ENCODE measurements at regions not wholly inside any gene's neighbourhood (a gene's known extent, or its start where the extent isn't known, plus 50 kb on each side); places are given as distances from the start of the nearest gene placed in this dataset.

GRCh38 chr5:30871196-30871595, 322.3 kb upstream of the CDH6 start:
- peak overlapping the region; percentile 26; the same call in 1 of the 2 replicates for H2AFZ ChIP-seq
- no peak overlapping the region for H3K27ac Mint-ChIP-seq

GRCh38 chr5:30867711-30868110, 325.8 kb upstream of the CDH6 start:
- no peaks in the 10 kb centered on the region for H3F3A ChIP-seq (replicated peaks; ENCODE audit: low read depth)
- H3K9me3 Mint-ChIP-seq = no peaks in the 10 kb centered on the region
- no peaks in the 10 kb centered on the region for H3K27me3 ChIP-seq (ENCODE audit: insufficient read depth)
- TF ChIP-seq JUNB (IDR thresholded peaks at IDR 0.05; ENCODE audit: unreplicated experiment) = no peak
- H3K27ac Mint-ChIP-seq = no peak overlapping the region
- no peaks in the 10 kb centered on the region for H3K9me2 ChIP-seq (ENCODE audit: insufficient read depth)
- H3K4me3 Mint-ChIP-seq = no peak overlapping the region
- ATAC-seq (no peak), DNase-seq (ENCODE audit: low spot score) (no peak)
- H3K27me3 Mint-ChIP-seq (ENCODE audit: insufficient read depth, low read depth, poor library complexity) = no peaks in the 10 kb centered on the region
- no peaks in the 10 kb centered on the region for H3K79me2 ChIP-seq (replicated peaks; ENCODE audit: insufficient read depth)
- no peaks in the 10 kb centered on the region for H3K36me3 Mint-ChIP-seq (ENCODE audit: low read depth)
- H3K36me3 ChIP-seq (ENCODE audit: insufficient read depth) = no peaks in the 10 kb centered on the region
- H3K4me1 Mint-ChIP-seq = peaks cover 18% of the 10 kb centered on the region
- H4K20me1 ChIP-seq (replicated peaks; ENCODE audit: insufficient read depth) = no peaks in the 10 kb centered on the region
- no peak overlapping the region for H3K4me3 ChIP-seq
- no peak overlapping the region for H2AFZ ChIP-seq
- 0 out of 2 replicates have a peak, but pooled peaks cover 9% of the 10 kb centered on the region for H3K4me1 ChIP-seq (ENCODE audit: insufficient read depth)
- 0 out of 2 replicates have a peak overlapping the region, but pooled peaks have one; percentile 22 for H3K4me2 ChIP-seq
- H3K27ac ChIP-seq (ENCODE audit: low read depth) = no peak overlapping the region

More at GRCh38 chr5:30871196-30871595, 322.3 kb upstream of the CDH6 start:
- no peak overlapping the region for H3K27ac ChIP-seq (ENCODE audit: low read depth)
- no peaks in the 10 kb centered on the region for H3K36me3 ChIP-seq (ENCODE audit: insufficient read depth)
- TF ChIP-seq JUNB (IDR thresholded peaks at IDR 0.05; ENCODE audit: unreplicated experiment) (no peak), ETS1 (IDR thresholded peaks at IDR 0.05) (no peak), POLR2AphosphoS5 (IDR thresholded peaks at IDR 0.05; ENCODE audit: low read depth) (no peak), STAT1 (IDR thresholded peaks at IDR 0.05; ENCODE audit: unreplicated experiment) (no peak)
- Mint-ChIP-seq H3K4me1 (peaks cover 18% of the 10 kb centered on the region), H3K36me3 (ENCODE audit: low read depth) (no peaks in the 10 kb centered on the region), H3K4me3 (no peak overlapping the region), H3K9me3 (no peaks in the 10 kb centered on the region), H3K27me3 (ENCODE audit: insufficient read depth, low read depth, poor library complexity) (no peaks in the 10 kb centered on the region)
- H3K79me2 ChIP-seq (replicated peaks; ENCODE audit: insufficient read depth) = no peaks in the 10 kb centered on the region
- no peaks in the 10 kb centered on the region for H3K9me2 ChIP-seq (ENCODE audit: insufficient read depth)
- no peak overlapping the region for H3K4me2 ChIP-seq
- no peaks in the 10 kb centered on the region for H3K27me3 ChIP-seq (ENCODE audit: insufficient read depth)
- no peak overlapping the region for H3K4me3 ChIP-seq
- 0 out of 2 replicates have a peak, but pooled peaks cover 9% of the 10 kb centered on the region for H3K4me1 ChIP-seq (ENCODE audit: insufficient read depth)
- DNase-seq (ENCODE audit: low spot score) (no peak), ATAC-seq (no peak)
- no peaks in the 10 kb centered on the region for H4K20me1 ChIP-seq (replicated peaks; ENCODE audit: insufficient read depth)
- no peaks in the 10 kb centered on the region for H3F3A ChIP-seq (replicated peaks; ENCODE audit: low read depth)

- DNase-seq (ENCODE audit: low spot score) = no peak
- TF ChIP-seq CTCF (conservative IDR thresholded peaks at IDR 0.05; ENCODE audit: low read depth in 2 of 2) = no peak
- no peak for TF ChIP-seq POLR2AphosphoS5 (IDR thresholded peaks at IDR 0.05; ENCODE audit: low read depth)
- TF ChIP-seq ZNF462 (CRISPR knock-in tag; IDR thresholded peaks at IDR 0.05) = no peak
- TF ChIP-seq JUNB (IDR thresholded peaks at IDR 0.05; ENCODE audit: unreplicated experiment) = no peak
- no peak for TF ChIP-seq ZNF114 (CRISPR knock-in tag; IDR thresholded peaks at IDR 0.05)
- no peak for TF ChIP-seq EZH2 (IDR thresholded peaks at IDR 0.05; ENCODE audit: low read depth, unreplicated experiment)
Observed at GRCh38 chr5:30866142-30866541, 327.3 kb upstream of the CDH6 start.

More at GRCh38 chr5:30866142-30866541, 327.3 kb upstream of the CDH6 start:
- H3K9me2 ChIP-seq (ENCODE audit: insufficient read depth) = no peaks in the 10 kb centered on the region
- H3K4me1 ChIP-seq (ENCODE audit: insufficient read depth) = 0 out of 2 replicates have a peak, but pooled peaks cover 9% of the 10 kb centered on the region
- H3F3A ChIP-seq (replicated peaks; ENCODE audit: low read depth) = no peaks in the 10 kb centered on the region
- no peaks in the 10 kb centered on the region for H3K36me3 ChIP-seq (ENCODE audit: insufficient read depth)
- H3K36me3 Mint-ChIP-seq (ENCODE audit: low read depth) = no peaks in the 10 kb centered on the region
- H3K4me3 Mint-ChIP-seq = no peak overlapping the region
- no peak overlapping the region for H3K27ac ChIP-seq (ENCODE audit: low read depth)
- ATAC-seq = no peak
- no peaks in the 10 kb centered on the region for H3K9me3 Mint-ChIP-seq
- H4K20me1 ChIP-seq (replicated peaks; ENCODE audit: insufficient read depth) = no peaks in the 10 kb centered on the region
- no peak overlapping the region for H3K4me3 ChIP-seq
- H2AFZ ChIP-seq = no peak overlapping the region
- H3K27me3 Mint-ChIP-seq (ENCODE audit: insufficient read depth, low read depth, poor library complexity) = no peaks in the 10 kb centered on the region
- no peak overlapping the region for H3K4me2 ChIP-seq
- no peak overlapping the region for H3K27ac Mint-ChIP-seq
- H3K4me1 Mint-ChIP-seq = peaks cover 14% of the 10 kb centered on the region
- no peaks in the 10 kb centered on the region for H3K79me2 ChIP-seq (replicated peaks; ENCODE audit: insufficient read depth)
- no peaks in the 10 kb centered on the region for H3K27me3 ChIP-seq (ENCODE audit: insufficient read depth)

All from GM23338 (cell line).